ENCODE measurements at regions not wholly inside any gene's neighbourhood (a gene's known extent, or its start where the extent isn't known, plus 50 kb on each side); places are given as distances from the start of the nearest gene placed in this dataset.

DNA sequence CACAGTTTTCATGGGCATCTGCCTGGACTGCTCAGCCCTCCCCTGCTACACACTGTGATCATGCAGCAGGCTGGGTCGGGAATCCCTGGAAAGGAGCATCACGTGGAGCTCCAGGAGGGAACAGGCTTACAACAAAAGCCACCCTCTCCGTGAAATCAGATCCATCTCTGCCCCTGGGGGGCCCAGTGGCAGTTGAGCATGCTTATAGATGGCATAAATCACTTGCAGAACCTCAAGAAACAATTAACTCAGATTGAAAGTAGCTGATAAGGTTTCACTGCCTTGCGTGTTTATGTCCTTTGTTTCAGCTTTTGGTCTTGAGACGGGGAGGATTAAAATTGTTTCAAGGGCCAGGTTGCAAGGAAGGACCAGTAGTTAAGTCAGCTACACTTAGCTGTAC lies 354.8 kb upstream of the MEIS1 start:
- TF ChIP-seq, protein P1, sequence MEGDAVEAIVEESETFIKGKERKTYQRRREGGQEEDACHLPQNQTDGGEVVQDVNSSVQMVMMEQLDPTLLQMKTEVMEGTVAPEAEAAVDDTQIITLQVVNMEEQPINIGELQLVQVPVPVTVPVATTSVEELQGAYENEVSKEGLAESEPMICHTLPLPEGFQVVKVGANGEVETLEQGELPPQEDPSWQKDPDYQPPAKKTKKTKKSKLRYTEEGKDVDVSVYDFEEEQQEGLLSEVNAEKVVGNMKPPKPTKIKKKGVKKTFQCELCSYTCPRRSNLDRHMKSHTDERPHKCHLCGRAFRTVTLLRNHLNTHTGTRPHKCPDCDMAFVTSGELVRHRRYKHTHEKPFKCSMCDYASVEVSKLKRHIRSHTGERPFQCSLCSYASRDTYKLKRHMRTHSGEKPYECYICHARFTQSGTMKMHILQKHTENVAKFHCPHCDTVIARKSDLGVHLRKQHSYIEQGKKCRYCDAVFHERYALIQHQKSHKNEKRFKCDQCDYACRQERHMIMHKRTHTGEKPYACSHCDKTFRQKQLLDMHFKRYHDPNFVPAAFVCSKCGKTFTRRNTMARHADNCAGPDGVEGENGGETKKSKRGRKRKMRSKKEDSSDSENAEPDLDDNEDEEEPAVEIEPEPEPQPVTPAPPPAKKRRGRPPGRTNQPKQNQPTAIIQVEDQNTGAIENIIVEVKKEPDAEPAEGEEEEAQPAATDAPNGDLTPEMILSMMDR (conservative IDR thresholded peaks at IDR 0.05): no peak
- TF ChIP-seq ZFX (IDR thresholded peaks at IDR 0.05): no peak

All from C4-2B (cell line).